IMR-90 (cell line): ENCODE measurements at regions not wholly inside any gene's neighbourhood (a gene's known extent, or its start where the extent isn't known, plus 50 kb on each side); places are given as distances from the start of the nearest gene placed in this dataset.

ENCODE experiments used
- ATAC-seq: fragments of 200-7000 bp; cut with Tn5 transposase; 2 replicates; pipeline ENCODE4 v1.9.1; 2020; ENCODE audit warnings: low read depth, mild to moderate bottlenecking, moderate library complexity
- BruUV-seq: library from RNA; stranded (reverse); fragments of 400-500 nt; replicated peaks from 2 replicates; lab custom pipeline; 2021; lab: Mats Ljungman, UMichigan
- CTCF ChIA-PET: fragments of 300-600 bp; formaldehyde crosslinking; extraction: SDS; loops from one replicate; lab custom pipeline; 2021; ENCODE audit warnings: antibody characterized with exemption; lab: Yijun Ruan, JAX
- POLR2A ChIA-PET: fragments of 300-600 bp; sonication (Branson Sonifier 250); formaldehyde crosslinking; loops from one replicate; lab custom pipeline; 2022; ENCODE audit warnings: antibody characterized with exemption; ENCODE audit not compliant: unreplicated experiment; lab: Charles Lee
- DNase-seq: peaks from one replicate; pipeline ENCODE4 v3.0.0; 2013
- H2AFZ ChIP-seq: replicated peaks from 2 replicates; pipeline ENCODE3; 2013; ENCODE audit warnings: low read length, mild to moderate bottlenecking; ENCODE audit not compliant: poor library complexity
- H2AK5ac ChIP-seq: 2 replicates; pipeline ENCODE4 v1.6.1; 2013; ENCODE audit warnings: low read depth, low read length, inconsistent platforms
- H2AK9ac ChIP-seq: replicated peaks from 2 replicates; pipeline ENCODE3; 2013; ENCODE audit warnings: mild to moderate bottlenecking, low read depth, low read length, moderate library complexity; ENCODE audit not compliant: poor library complexity
- H2BK120ac ChIP-seq: 2 replicates; pipeline ENCODE4 v1.6.1; 2013; ENCODE audit warnings: low read depth, low read length, inconsistent platforms
- H2BK15ac ChIP-seq: 3 replicates; pipeline ENCODE4 v1.6.1; 2013; ENCODE audit warnings: low read depth, low read length, inconsistent platforms
- H2BK20ac ChIP-seq: 2 replicates; pipeline ENCODE4 v1.6.1; 2013; ENCODE audit warnings: low read depth, mild to moderate bottlenecking, inconsistent platforms, low read length, moderate library complexity
- H2BK5ac ChIP-seq: 2 replicates; pipeline ENCODE4 v1.6.1; 2013; ENCODE audit warnings: mild to moderate bottlenecking, low read depth, low read length, inconsistent platforms; ENCODE audit not compliant: poor library complexity, severe bottlenecking
- H3K14ac ChIP-seq: replicated peaks from 2 replicates; pipeline ENCODE4 v1.6.1; 2013; ENCODE audit warnings: low read depth, low read length, inconsistent platforms
- H3K18ac ChIP-seq: 2 replicates; pipeline ENCODE4 v1.6.1; 2013; ENCODE audit warnings: low read depth, low read length, control low read depth
- H3K23ac ChIP-seq: 2 replicates; pipeline ENCODE4 v1.6.1; 2013; ENCODE audit warnings: low read depth, low read length, inconsistent platforms
- H3K27ac ChIP-seq: 2 replicates; pipeline ENCODE4 v1.5.1; 2013; ENCODE audit warnings: mild to moderate bottlenecking, control low read depth, low read length; ENCODE audit not compliant: insufficient read depth
- H3K27me3 ChIP-seq: 2 replicates; pipeline ENCODE4 v1.6.1; 2013; ENCODE audit warnings: low read length; ENCODE audit not compliant: control insufficient read depth, insufficient read depth
- H3K36me3 ChIP-seq: 2 replicates; pipeline ENCODE4 v1.6.1; 2013; ENCODE audit warnings: low read length, mixed read lengths; ENCODE audit not compliant: control insufficient read depth, insufficient read depth
- H3K4ac ChIP-seq: 2 replicates; pipeline ENCODE4 v1.6.1; 2013; ENCODE audit warnings: low read depth, low read length, inconsistent platforms
- H3K4me1 ChIP-seq: 2 replicates; pipeline ENCODE4 v1.6.1; 2013; ENCODE audit warnings: low read length, mixed read lengths; ENCODE audit not compliant: control insufficient read depth, insufficient read depth
- H3K4me2 ChIP-seq: 2 replicates; pipeline ENCODE4 v1.6.1; 2013; ENCODE audit warnings: low read depth, mild to moderate bottlenecking, control low read depth, low read length, moderate library complexity
- H3K4me3 ChIP-seq: 2 replicates; pipeline ENCODE4 v1.5.1; 2013; ENCODE audit warnings: low read depth, mild to moderate bottlenecking, control low read depth, low read length, moderate library complexity; ENCODE audit not compliant: insufficient read depth
- H3K56ac ChIP-seq: 2 replicates; pipeline ENCODE4 v1.6.1; 2013; ENCODE audit warnings: low read length, inconsistent platforms; ENCODE audit not compliant: insufficient read depth; ENCODE audit errors: extremely low read depth
- H3K79me1 ChIP-seq, 2 experiments: 2 replicates each; pipeline ENCODE4 v1.6.1; 2013; ENCODE audit warnings: low read length in 2 of 2, inconsistent platforms in 1 of 2, low read depth in 1 of 2
- H3K9ac ChIP-seq: 2 replicates; pipeline ENCODE4 v1.6.1; 2013; ENCODE audit warnings: low read depth, low read length, control low read depth
- H3K9me1 ChIP-seq: 2 replicates; pipeline ENCODE4 v1.6.1; 2013; ENCODE audit warnings: low read length, inconsistent platforms; ENCODE audit not compliant: insufficient read depth
- H3K9me3 ChIP-seq: 2 replicates; pipeline ENCODE4 v1.6.1; 2013; ENCODE audit warnings: low read length; ENCODE audit not compliant: control insufficient read depth, insufficient read depth
- H4K20me1 ChIP-seq: 2 replicates; pipeline ENCODE4 v1.6.1; 2013; ENCODE audit warnings: low read length, inconsistent platforms; ENCODE audit not compliant: insufficient read depth
- H4K5ac ChIP-seq: 2 replicates; pipeline ENCODE4 v1.6.1; 2013; ENCODE audit warnings: mild to moderate bottlenecking, low read depth, low read length, control low read depth
- H4K8ac ChIP-seq, 2 experiments: 2 replicates each; pipeline ENCODE4 v1.6.1; 2013; ENCODE audit warnings: low read depth in 2 of 2, low read length in 2 of 2, control low read depth in 1 of 2, inconsistent platforms in 1 of 2
- H4K91ac ChIP-seq: 2 replicates; pipeline ENCODE4 v1.6.1; 2013; ENCODE audit warnings: low read depth, low read length, inconsistent platforms; ENCODE audit not compliant: insufficient read depth
- BHLHE40 ChIP-seq: fragments of 150-350 bp; IDR thresholded peaks from 2 replicates; pipeline ENCODE4 v1.6.1; 2016; ENCODE audit warnings: mild to moderate bottlenecking, low read depth, low read length
- CEBPB ChIP-seq: IDR thresholded peaks from 2 replicates; pipeline ENCODE4 v1.6.1; 2012; ENCODE audit warnings: low read depth, low read length, improper control_type of control experiment
- CHD1 ChIP-seq: IDR thresholded peaks from 2 replicates; pipeline ENCODE4 v1.6.1; 2012; ENCODE audit warnings: low read depth, low read length, improper control_type of control experiment
- CTCF ChIP-seq: conservative IDR thresholded peaks from 2 replicates; pipeline ENCODE4 v1.5.1; 2012; ENCODE audit warnings: mild to moderate bottlenecking, low read depth, low read length, improper control_type of control experiment
- MAZ ChIP-seq: IDR thresholded peaks from 2 replicates; pipeline ENCODE4 v1.6.1; 2012; ENCODE audit warnings: low read depth, mild to moderate bottlenecking, low read length, improper control_type of control experiment, moderate library complexity, borderline replicate concordance
- MXI1 ChIP-seq: IDR thresholded peaks from 2 replicates; pipeline ENCODE4 v1.6.1; 2012; ENCODE audit warnings: low read depth, mild to moderate bottlenecking, low read length, moderate library complexity, borderline replicate concordance
- NFE2L2 ChIP-seq: fragments of 150-350 bp; IDR thresholded peaks from 2 replicates; pipeline ENCODE4 v1.6.1; 2016; ENCODE audit warnings: low read depth, mild to moderate bottlenecking, low read length
- POLR2A ChIP-seq: IDR thresholded peaks from 2 replicates; pipeline ENCODE4 v1.6.1; 2012; ENCODE audit warnings: mild to moderate bottlenecking, low read depth, low read length
- RAD21 ChIP-seq: IDR thresholded peaks from 2 replicates; pipeline ENCODE4 v1.6.1; 2012; ENCODE audit warnings: low read length, improper control_type of control experiment
- RCOR1 ChIP-seq: IDR thresholded peaks from 2 replicates; pipeline ENCODE4 v1.6.1; 2012; ENCODE audit warnings: mild to moderate bottlenecking, low read length, improper control_type of control experiment; ENCODE audit not compliant: insufficient replicate concordance
- RFX5 ChIP-seq: IDR thresholded peaks from 2 replicates; pipeline ENCODE4 v1.8.0; 2012; ENCODE audit warnings: low read depth, mild to moderate bottlenecking, low read length, moderate library complexity
- SMC3 ChIP-seq: fragments of 150-350 bp; IDR thresholded peaks from 2 replicates; pipeline ENCODE4 v1.6.1; 2016; ENCODE audit warnings: low read depth, mild to moderate bottlenecking, antibody characterized with exemption, low read length, moderate library complexity
- whole genome bisulfite sequencing, 2 experiments: methylation state at CpG; one replicate each; pipeline versions ENCODE4 v1.1.5 to v1.1.7; 2013; ENCODE audit warnings: missing lambda C conversion rate in 2 of 2; ENCODE audit not compliant: insufficient read length in 1 of 2; ENCODE audit errors: extremely low coverage in 2 of 2; 5-methylcytosine and 5-hydroxymethylcytosine counted together
- dilution Hi-C: fragments of 300-500 bp; cut with HindIII; formaldehyde crosslinking; loops from one replicate; pipeline ENCODE4 v1.14.3; 2018; ENCODE audit warnings: low sequenced_read_pairs; ENCODE audit not compliant: unreplicated experiment
- in situ Hi-C: fragments of 300-500 bp; cut with MboI; formaldehyde crosslinking; loops from 3 replicates; pipeline ENCODE4 v1.14.3; 2019; ENCODE audit warnings: low sequenced_read_pairs, inconsistent platforms, mixed read lengths
- intact Hi-C: fragments of 100-400 bp; cut with micrococcal nuclease; formaldehyde crosslinking; loops from 2 replicates; pipeline ENCODE4 v1.10.0; 2022
- TF ChIP-seq, protein P1 (sequence below): fragments of 150-350 bp; IDR thresholded peaks from 2 replicates; pipeline ENCODE4 v1.6.1; 2017; ENCODE audit warnings: mild to moderate bottlenecking, antibody characterized with exemption, low read length, low read depth
- TF ChIP-seq, protein P2 (sequence below): fragments of 150-350 bp; IDR thresholded peaks from 2 replicates; pipeline ENCODE4 v1.6.1; 2016; ENCODE audit warnings: low read depth, mild to moderate bottlenecking, low read length, moderate library complexity, borderline replicate concordance

- Histone ChIP-seq H2BK20ac (no peak overlapping the region), H3K9me3 (peaks cover 2% of the 10 kb centered on the region; the same call in 1 of the 2 replicates), H3K27ac (no peak overlapping the region), H4K8ac (0 out of 4 replicates have a peak overlapping the region, but pooled peaks of 1 of the 2 experiments have one; percentile 41), H3K4me2 (peak overlapping the region; percentile 46; the same call in 1 of the 2 replicates), H2BK5ac (peak overlapping the region; percentile 29), H4K91ac (no peak overlapping the region), H2AK9ac (no peak overlapping the region), H3K79me1 (no peaks in the 10 kb centered on the region), H2AK5ac (no peak overlapping the region; the same call in 1 of the 2 replicates), H3K56ac (no peak overlapping the region), H3K27me3 (no peaks in the 10 kb centered on the region), H3K18ac (peak overlapping the region; percentile 93; the same call in 1 of the 2 replicates), H3K4me1 (peaks cover 5% of the 10 kb centered on the region), H3K23ac (no peak overlapping the region), H2BK120ac (0 out of 2 replicates have a peak overlapping the region, but pooled peaks have one; percentile 16), H2AFZ (no peak overlapping the region), H3K36me3 (no peaks in the 10 kb centered on the region), H3K9ac (no peak overlapping the region), H3K14ac (peak overlapping the region; percentile 16; the same call in 1 of the 2 replicates), H3K4ac (no peak overlapping the region), H3K9me1 (no peaks in the 10 kb centered on the region), H4K5ac (peak overlapping the region; percentile 49; the same call in 1 of the 2 replicates), H2BK15ac (0 out of 3 replicates have a peak overlapping the region, but pooled peaks have one; percentile 1), H4K20me1 (no peaks in the 10 kb centered on the region), H3K4me3 (no peak overlapping the region)
- BruUV-seq = no TSS peak
- dilution Hi-C loops (no loop called here), intact Hi-C loops (no loop called here), in situ Hi-C loops (no loop called here)
- ATAC-seq (peak; percentile 71), DNase-seq (peak; percentile 41)
- 67% methylated on average over 1 of the region's 7 CpGs; no CpG with 5 or more reads in 1 of the 2 experiments for WGBS, 2 experiments
- POLR2A ChIA-PET = no interaction called here
- CTCF ChIA-PET = interaction anchor here (0.6 kb wide), 1 partner anchor 666 kb away, joined by 6 read pairs; no protein-coding TSS in a partner anchor
- no peak for TF ChIP-seq SMC3
- TF ChIP-seq CHD1 = no peak
- no peak for TF ChIP-seq RFX5
- TF ChIP-seq RCOR1 = no peak
- TF ChIP-seq, protein P1, sequence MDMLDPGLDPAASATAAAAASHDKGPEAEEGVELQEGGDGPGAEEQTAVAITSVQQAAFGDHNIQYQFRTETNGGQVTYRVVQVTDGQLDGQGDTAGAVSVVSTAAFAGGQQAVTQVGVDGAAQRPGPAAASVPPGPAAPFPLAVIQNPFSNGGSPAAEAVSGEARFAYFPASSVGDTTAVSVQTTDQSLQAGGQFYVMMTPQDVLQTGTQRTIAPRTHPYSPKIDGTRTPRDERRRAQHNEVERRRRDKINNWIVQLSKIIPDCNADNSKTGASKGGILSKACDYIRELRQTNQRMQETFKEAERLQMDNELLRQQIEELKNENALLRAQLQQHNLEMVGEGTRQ = no peak
- TF ChIP-seq RAD21 = no peak
- TF ChIP-seq, protein P2, sequence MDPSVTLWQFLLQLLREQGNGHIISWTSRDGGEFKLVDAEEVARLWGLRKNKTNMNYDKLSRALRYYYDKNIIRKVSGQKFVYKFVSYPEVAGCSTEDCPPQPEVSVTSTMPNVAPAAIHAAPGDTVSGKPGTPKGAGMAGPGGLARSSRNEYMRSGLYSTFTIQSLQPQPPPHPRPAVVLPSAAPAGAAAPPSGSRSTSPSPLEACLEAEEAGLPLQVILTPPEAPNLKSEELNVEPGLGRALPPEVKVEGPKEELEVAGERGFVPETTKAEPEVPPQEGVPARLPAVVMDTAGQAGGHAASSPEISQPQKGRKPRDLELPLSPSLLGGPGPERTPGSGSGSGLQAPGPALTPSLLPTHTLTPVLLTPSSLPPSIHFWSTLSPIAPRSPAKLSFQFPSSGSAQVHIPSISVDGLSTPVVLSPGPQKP = no peak
- TF ChIP-seq POLR2A = no peak
- no peak for TF ChIP-seq CTCF
- no peak for TF ChIP-seq BHLHE40
- no peak for TF ChIP-seq CEBPB
- TF ChIP-seq NFE2L2 = no peak
- TF ChIP-seq MAZ = no peak
- no peak for TF ChIP-seq MXI1
Observed at GRCh38 chr9:81416476-81417298, 272.7 kb downstream of the TLE1 start.
